Ovary (tissue), 7 donors: ENCODE measurements at regions not wholly inside any gene's neighbourhood (a gene's known extent, or its start where the extent isn't known, plus 50 kb on each side); places are given as distances from the start of the nearest gene placed in this dataset.

Experiments
- DNase-seq, 5 donors: peaks; one replicate each; pipeline ENCODE4 v3.0.0-alpha.2; 2019 to 2020
- H3K27ac ChIP-seq, 2 donors: fragments of 200-600 bp; one replicate each; pipeline versions ENCODE4 v1.5.1 to v1.8.0; 2019 to 2022
- H3K27me3 ChIP-seq: fragments of 200-600 bp; one replicate; pipeline ENCODE4 v1.8.0; 2022
- H3K36me3 ChIP-seq: fragments of 200-600 bp; sonication (generic); one replicate; pipeline ENCODE4 v1.5.1; 2019
- H3K4me1 ChIP-seq: one replicate; pipeline ENCODE4 v1.8.1; 2013; ENCODE audit warnings: mild to moderate bottlenecking, moderate library complexity; ENCODE audit not compliant: insufficient read depth
- H3K4me3 ChIP-seq: fragments of 200-600 bp; sonication (generic); one replicate; pipeline ENCODE4 v1.5.1; 2017
- H3K9me3 ChIP-seq, 2 donors: fragments of 200-600 bp in 1 of 2; sonication (generic) in 1 of 2; one replicate each; pipeline versions ENCODE4 v1.5.1 to v1.8.1; 2013 to 2019; ENCODE audit warnings: mild to moderate bottlenecking in 1 of 2, moderate library complexity in 1 of 2
- CTCF ChIP-seq, 3 donors: fragments of 450-650 bp in 2 of 3; fragments of 200-600 bp in 1 of 3; IDR thresholded peaks; one replicate each; pipeline versions ENCODE4 v1.5.1 to v1.8.0; 2016 to 2022; ENCODE audit warnings: antibody characterized with exemption in 3 of 3, mild to moderate bottlenecking in 1 of 3
- EP300 ChIP-seq: sonication (generic); formaldehyde crosslinking; IDR thresholded peaks from one replicate; pipeline ENCODE4 v1.6.1; 2017; ENCODE audit warnings: antibody characterized with exemption
- POLR2A ChIP-seq: fragments of 450-650 bp; IDR thresholded peaks from one replicate; pipeline ENCODE4 v1.6.1; 2017; ENCODE audit warnings: antibody characterized with exemption, mild to moderate bottlenecking, moderate library complexity
- WGBS, 3 donors: extraction: QIAGEN DNeasy Blood & Tissue Kit in 1 of 3; methylation state at CpG; one replicate each; pipeline versions ENCODE4 v1.1.5 to v1.1.7; 2013 to 2017; 5-methylcytosine and 5-hydroxymethylcytosine counted together
- intact Hi-C, 4 donors: fragments of 100-400 bp; cut with DNase I; formaldehyde crosslinking; loops; one replicate each; pipeline versions ENCODE4 v1.11.0 to v1.15.1; 2022 to 2023
- donor health status: DM: no; HTN: no; CAD: no; lungs with moderate emphysema.
- donor health status: DM: no; HTN: no; CAD: no.
- donor health status: Bipolar disorder and iron deficiency.
- donor health status: DM: no; HTN: no; CAD: no.
- donor health status: DM: yes; HTN: yes; CAD: no.

- DNase-seq = peak; percentile 80 to 92 (median 84)
- Histone ChIP-seq H3K27ac (peak overlapping the region; percentile 51 to 81), H3K4me1 (no peaks in the 10 kb centered on the region), H3K27me3 (no peaks in the 10 kb centered on the region), H3K36me3 (no peaks in the 10 kb centered on the region), H3K4me3 (peak overlapping the region; percentile 39), H3K9me3 (no peaks in the 10 kb centered on the region)
- TF ChIP-seq CTCF (IDR thresholded peaks at IDR 0.05) (peak in 1 of 3 donors; percentile 19), EP300 (no peak)
- intact Hi-C loops = no loop called here
- WGBS, 3 donors = 42 to 48% (median 44%) methylated on average over 24 of the region's 24 CpGs
Observed at GRCh38 chrX:131752493-131753198, 208.8 kb downstream of the OR13H1 start.

GRCh38 chrX:131762802-131763234, 218.9 kb downstream of the OR13H1 start:
- Histone ChIP-seq H3K4me3 (peak overlapping the region; percentile 4), H3K9me3 (no peaks in the 10 kb centered on the region), H3K27me3 (no peaks in the 10 kb centered on the region), H3K4me1 (no peaks in the 10 kb centered on the region), H3K27ac (peak overlapping the region in 1 of 2 donors; percentile 45), H3K36me3 (no peaks in the 10 kb centered on the region)
- peak in 4 of 5 donors; percentile 55 to 76 (median 61) for DNase-seq
- no peak for TF ChIP-seq EP300
- TF ChIP-seq CTCF (IDR thresholded peaks at IDR 0.05) = peak; percentile 41 to 59 (median 55)
- 43 to 56% (median 45%) methylated on average over 7 of the region's 7 CpGs for WGBS, 3 donors
- intact Hi-C loops = no loop called here

GRCh38 chrX:131763674-131764073, 219.8 kb downstream of the OR13H1 start:
- peak; percentile 74 to 89 (median 81) for DNase-seq
- no peaks in the 10 kb centered on the region for H3K36me3 ChIP-seq
- no peaks in the 10 kb centered on the region for H3K4me1 ChIP-seq
- peak overlapping the region; percentile 4 for H3K4me3 ChIP-seq
- no peaks in the 10 kb centered on the region for H3K9me3 ChIP-seq
- TF ChIP-seq CTCF (IDR thresholded peaks at IDR 0.05) = peak; percentile 8 to 60 (median 58)
- no peak for TF ChIP-seq EP300
- H3K27me3 ChIP-seq = no peaks in the 10 kb centered on the region
- intact Hi-C loops = no loop called here
- peak overlapping the region in 1 of 2 donors; percentile 52 for H3K27ac ChIP-seq
- WGBS, 3 donors = 33 to 51% (median 45%) methylated on average over 10 of the region's 10 CpGs

- H3K27me3 ChIP-seq = no peaks in the 10 kb centered on the region
- no peaks in the 10 kb centered on the region for H3K9me3 ChIP-seq
- H3K4me1 ChIP-seq = no peaks in the 10 kb centered on the region
- TF ChIP-seq EP300 = no peak
- no peak for TF ChIP-seq CTCF (IDR thresholded peaks at IDR 0.05)
- TF ChIP-seq POLR2A = no peak
- 45 to 54% (median 48%) methylated on average over 5 of the region's 5 CpGs for WGBS, 3 donors
- intact Hi-C loops = no loop called here
- no peak for DNase-seq
- H3K27ac ChIP-seq = peak overlapping the region in 1 of 2 donors; percentile 52
- no peaks in the 10 kb centered on the region for H3K36me3 ChIP-seq
- H3K4me3 ChIP-seq = peak overlapping the region; percentile 4
Observed at GRCh38 chrX:131764216-131764615, 220.3 kb downstream of the OR13H1 start.
